ENCODE measurements at regions not wholly inside any gene's neighbourhood (a gene's known extent, or its start where the extent isn't known, plus 50 kb on each side); places are given as distances from the start of the nearest gene placed in this dataset.

DNA sequence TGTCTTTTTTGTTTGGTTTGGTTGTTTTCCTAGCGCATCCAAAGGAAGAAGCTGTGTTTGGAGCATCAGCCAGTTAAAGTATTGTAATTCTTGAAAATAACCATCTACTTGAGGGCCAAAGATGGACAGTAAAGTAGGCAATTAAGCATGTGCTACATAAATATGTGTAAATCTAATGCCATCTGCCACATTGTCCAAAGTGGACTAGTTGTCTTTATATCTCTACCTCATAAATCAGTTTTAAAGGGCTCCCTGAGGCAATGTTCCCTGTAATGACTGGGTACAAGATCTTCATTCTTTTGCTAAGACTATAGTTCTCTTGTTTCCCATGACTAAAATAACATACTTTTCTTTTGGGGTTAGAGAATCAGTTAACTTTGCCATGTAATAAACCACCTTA lies 460.0 kb upstream of the RARB start:
- no peak for TF ChIP-seq ZFX (IDR thresholded peaks at IDR 0.05; ENCODE audit: borderline replicate concordance)
- TF ChIP-seq, protein P1, sequence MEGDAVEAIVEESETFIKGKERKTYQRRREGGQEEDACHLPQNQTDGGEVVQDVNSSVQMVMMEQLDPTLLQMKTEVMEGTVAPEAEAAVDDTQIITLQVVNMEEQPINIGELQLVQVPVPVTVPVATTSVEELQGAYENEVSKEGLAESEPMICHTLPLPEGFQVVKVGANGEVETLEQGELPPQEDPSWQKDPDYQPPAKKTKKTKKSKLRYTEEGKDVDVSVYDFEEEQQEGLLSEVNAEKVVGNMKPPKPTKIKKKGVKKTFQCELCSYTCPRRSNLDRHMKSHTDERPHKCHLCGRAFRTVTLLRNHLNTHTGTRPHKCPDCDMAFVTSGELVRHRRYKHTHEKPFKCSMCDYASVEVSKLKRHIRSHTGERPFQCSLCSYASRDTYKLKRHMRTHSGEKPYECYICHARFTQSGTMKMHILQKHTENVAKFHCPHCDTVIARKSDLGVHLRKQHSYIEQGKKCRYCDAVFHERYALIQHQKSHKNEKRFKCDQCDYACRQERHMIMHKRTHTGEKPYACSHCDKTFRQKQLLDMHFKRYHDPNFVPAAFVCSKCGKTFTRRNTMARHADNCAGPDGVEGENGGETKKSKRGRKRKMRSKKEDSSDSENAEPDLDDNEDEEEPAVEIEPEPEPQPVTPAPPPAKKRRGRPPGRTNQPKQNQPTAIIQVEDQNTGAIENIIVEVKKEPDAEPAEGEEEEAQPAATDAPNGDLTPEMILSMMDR (IDR thresholded peaks at IDR 0.05) = no peak
- H3K27ac ChIP-seq = no peak overlapping the region

DNA sequence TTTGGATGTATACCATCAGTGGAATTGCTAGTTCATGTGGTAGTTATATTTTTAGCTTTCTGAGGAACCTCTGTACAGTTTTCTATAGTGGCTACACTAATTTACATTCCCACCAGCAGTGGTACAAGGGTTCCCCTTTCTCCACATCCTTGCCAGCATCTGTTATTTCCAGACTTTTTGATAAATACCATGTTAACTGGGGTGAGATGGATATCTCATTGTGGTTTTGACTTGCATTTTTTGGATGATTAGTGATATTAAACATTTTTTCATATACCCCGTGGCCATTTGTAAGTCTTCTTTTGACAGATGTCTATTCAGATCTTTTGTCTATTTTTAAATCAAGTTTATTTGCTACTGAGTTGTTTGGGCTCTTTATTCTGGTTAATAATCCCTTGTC lies 455.6 kb upstream of the RARB start:
- no peak overlapping the region for H3K27ac ChIP-seq
- TF ChIP-seq ZFX (IDR thresholded peaks at IDR 0.05; ENCODE audit: borderline replicate concordance) = no peak
- TF ChIP-seq, protein P1 (IDR thresholded peaks at IDR 0.05) = no peak

DNA sequence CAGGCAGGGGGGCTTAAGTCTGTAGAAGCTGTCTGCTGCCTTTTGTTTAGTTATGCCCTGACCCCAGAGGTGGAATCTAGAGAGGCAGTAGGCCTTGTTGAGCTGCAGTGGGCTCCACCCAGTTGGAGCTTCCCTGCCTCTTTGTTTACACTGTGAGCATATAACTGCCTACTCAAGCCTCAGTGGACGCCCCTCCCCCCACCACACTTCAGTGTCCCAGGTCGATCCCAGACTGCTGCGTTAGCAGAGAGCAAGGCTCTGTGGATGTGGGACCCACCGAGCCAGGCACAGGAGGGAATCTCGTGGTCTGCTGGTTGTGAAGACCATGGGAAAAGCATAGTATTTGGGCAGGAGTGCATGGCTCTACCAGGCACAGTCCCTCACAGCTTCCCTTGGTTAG lies 446.8 kb upstream of the RARB start:
- no peak for TF ChIP-seq ZFX (IDR thresholded peaks at IDR 0.05; ENCODE audit: borderline replicate concordance)
- TF ChIP-seq, protein P1 (IDR thresholded peaks at IDR 0.05) = no peak
- no peak overlapping the region for H3K27ac ChIP-seq

DNA sequence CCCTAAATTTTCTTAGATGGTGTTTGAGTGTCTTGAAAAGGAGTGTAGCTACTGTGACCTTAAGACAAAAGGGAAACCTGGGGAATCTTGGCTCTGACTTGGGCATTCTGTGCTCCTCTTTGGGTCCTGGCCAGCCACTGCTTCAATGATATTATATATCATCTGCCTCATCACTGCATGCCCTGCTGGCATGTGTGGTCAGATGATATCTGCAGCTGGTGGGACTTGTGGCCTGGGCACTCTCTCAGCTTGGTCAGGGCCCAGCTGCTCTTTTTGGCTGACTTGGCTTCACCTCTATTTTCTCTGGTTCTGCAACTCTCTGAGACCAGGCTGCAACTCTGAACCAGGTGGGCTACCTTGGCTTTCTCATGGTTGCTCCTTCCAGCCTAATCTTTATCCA lies 446.1 kb upstream of the RARB start:
- H3K27ac ChIP-seq = no peak overlapping the region
- no peak for TF ChIP-seq ZFX (IDR thresholded peaks at IDR 0.05; ENCODE audit: borderline replicate concordance)
- TF ChIP-seq, protein P1 (IDR thresholded peaks at IDR 0.05) = no peak

DNA sequence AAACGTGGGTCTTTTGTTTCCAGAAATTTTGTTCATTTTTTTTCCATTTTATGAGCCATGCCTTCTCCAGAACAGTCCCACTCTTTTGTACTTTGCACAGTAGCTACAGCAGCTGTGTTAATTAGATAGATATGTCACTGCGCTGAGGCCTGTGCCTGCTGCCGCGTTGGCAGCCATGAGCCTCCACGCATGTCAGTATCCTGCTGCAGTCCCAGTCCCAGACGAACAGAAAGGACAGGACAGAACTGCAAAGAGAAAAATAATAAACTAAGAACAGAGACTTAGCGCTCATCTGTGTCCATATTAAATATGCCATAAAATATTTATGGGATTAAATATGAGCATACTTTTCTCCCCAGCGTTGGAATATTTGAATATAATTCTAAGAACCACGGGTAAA lies 442.4 kb upstream of the RARB start:
- no peak overlapping the region for H3K27ac ChIP-seq
- TF ChIP-seq, protein P1 (IDR thresholded peaks at IDR 0.05) = no peak
- no peak for TF ChIP-seq ZFX (IDR thresholded peaks at IDR 0.05; ENCODE audit: borderline replicate concordance)

DNA sequence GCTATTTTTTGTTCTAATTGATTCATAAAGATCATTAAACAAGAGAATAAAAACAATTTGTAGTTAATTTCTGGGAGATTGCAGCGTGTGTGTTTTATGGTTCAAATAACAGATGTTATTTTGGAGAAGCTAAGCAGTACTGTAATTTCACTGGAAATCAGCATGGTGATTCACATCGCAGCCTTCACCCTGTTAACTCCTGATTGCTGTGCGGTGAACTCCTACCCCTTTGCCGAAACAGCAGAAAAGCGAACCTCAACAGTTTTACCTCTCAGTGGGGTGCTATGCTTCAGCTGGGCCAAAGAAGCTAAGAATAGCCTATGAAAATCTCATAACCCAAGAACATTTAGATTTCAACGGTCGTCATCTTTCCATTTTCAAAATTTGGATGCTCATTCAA lies 441.5 kb upstream of the RARB start:
- TF ChIP-seq, protein P1 (IDR thresholded peaks at IDR 0.05) = no peak
- TF ChIP-seq ZFX (IDR thresholded peaks at IDR 0.05; ENCODE audit: borderline replicate concordance) = no peak
- no peak overlapping the region for H3K27ac ChIP-seq

DNA sequence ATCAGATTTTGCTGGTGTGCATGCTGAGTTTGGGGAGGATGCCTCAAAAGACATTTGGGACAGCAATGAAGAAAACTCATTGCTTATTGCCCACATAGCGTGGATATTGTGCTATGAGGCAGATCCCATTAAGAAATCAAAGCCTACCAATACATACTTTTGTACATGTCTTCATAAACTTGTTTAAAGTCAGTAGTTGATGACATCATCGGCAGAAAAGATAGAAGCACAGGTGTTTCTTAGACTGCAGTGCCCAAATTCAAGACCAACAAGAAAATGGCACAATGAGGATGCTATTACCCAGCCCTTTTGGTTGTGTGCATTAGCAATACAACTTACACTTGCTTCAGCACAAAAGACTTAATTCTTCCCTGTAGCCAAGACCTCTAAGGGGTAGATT lies 428.7 kb upstream of the RARB start:
- H3K27ac ChIP-seq = no peak overlapping the region
- TF ChIP-seq, protein P1 (IDR thresholded peaks at IDR 0.05) = no peak
- no peak for TF ChIP-seq ZFX (IDR thresholded peaks at IDR 0.05; ENCODE audit: borderline replicate concordance)
